ENCODE measurements at regions not wholly inside any gene's neighbourhood (a gene's known extent, or its start where the extent isn't known, plus 50 kb on each side); places are given as distances from the start of the nearest gene placed in this dataset.
"Not testable (repeated sequence)": the region's sequence is repeated elsewhere in the genome, so short reads cannot be mapped to it uniquely, and the experiment has no call there.

DNA sequence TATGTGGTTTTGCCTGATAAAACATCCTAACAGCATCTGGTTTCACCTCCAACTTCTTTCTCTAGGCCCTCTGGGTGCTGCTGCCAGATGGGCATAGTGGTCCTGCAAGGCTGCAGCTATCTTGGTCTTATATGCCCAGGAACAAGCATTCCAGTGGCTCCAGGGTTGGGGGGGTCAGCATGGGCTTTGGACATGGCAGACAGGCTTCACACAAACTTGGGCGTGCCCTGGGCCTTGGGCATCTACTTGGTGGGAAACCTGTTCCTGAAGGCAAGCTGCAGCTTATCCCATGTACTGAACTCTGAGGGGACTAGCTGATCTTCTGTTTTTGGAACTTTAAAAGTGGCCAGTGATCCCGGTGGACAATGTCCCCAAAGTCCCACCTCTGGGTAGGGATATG lies 54.9 kb upstream of the ZNF678 start:
- intact Hi-C loops (cut with DNase I) = no loop called here
- Histone ChIP-seq H3K27ac (no peak overlapping the region), H3K27me3 (peaks cover 0 to 3% (median 0%) of the 10 kb centered on the region in 9 donors), H3K4me1 (no peaks in the 10 kb centered on the region), H3K9me3 (no peaks in the 10 kb centered on the region), H3K4me3 (no peak overlapping the region), H3K36me3 (no peaks in the 10 kb centered on the region)
- TF ChIP-seq, protein P1, sequence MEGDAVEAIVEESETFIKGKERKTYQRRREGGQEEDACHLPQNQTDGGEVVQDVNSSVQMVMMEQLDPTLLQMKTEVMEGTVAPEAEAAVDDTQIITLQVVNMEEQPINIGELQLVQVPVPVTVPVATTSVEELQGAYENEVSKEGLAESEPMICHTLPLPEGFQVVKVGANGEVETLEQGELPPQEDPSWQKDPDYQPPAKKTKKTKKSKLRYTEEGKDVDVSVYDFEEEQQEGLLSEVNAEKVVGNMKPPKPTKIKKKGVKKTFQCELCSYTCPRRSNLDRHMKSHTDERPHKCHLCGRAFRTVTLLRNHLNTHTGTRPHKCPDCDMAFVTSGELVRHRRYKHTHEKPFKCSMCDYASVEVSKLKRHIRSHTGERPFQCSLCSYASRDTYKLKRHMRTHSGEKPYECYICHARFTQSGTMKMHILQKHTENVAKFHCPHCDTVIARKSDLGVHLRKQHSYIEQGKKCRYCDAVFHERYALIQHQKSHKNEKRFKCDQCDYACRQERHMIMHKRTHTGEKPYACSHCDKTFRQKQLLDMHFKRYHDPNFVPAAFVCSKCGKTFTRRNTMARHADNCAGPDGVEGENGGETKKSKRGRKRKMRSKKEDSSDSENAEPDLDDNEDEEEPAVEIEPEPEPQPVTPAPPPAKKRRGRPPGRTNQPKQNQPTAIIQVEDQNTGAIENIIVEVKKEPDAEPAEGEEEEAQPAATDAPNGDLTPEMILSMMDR (IDR thresholded peaks at IDR 0.05) = no peak
- TF ChIP-seq POLR2A (IDR thresholded peaks at IDR 0.05) = no peak
- 87 to 100% (median 91%) methylated on average over 2 of the region's 2 CpGs; no CpG with 5 or more reads in 1 of the 4 donors for WGBS, 4 donors
- no peak for ATAC-seq
- peak in 1 of 5 donors; percentile 48 for DNase-seq

GRCh38 chr1:227506490-227507393 lies 56.6 kb upstream of the ZNF678 start:
- H3K4me3 ChIP-seq; ATAC-seq; H3K36me3 ChIP-seq; intact Hi-C loops (cut with DNase I); H3K27ac ChIP-seq; H3K9me3 ChIP-seq; H3K4me1 ChIP-seq; DNase-seq; H3K27me3 ChIP-seq: not testable (repeated sequence)
- 88 to 97% (median 90%) methylated on average over 8 to 12 of the region's 30 CpGs; no CpG with 5 or more reads in 1 of the 4 donors for WGBS, 4 donors

DNA sequence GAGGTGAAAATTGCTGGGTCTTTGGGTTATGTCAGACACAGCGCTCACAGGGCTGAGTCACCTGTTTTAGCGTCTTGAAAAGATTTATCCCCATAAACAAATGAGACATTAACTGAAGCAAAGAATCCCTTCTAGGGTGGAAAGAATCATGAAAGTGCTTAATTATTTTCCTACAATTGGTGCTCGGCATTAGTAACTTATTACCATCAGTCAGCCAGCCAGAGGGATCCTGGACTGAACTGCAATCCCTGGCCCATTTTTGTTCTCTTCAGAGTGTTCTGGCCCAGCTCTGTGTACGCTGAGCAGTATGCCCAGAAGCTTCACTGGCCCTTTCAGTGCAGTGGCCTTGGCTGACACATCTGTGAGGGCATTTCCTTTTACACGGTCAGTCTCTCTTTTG lies 67.3 kb upstream of the ZNF678 start:
- H3K27ac ChIP-seq; H3K4me3 ChIP-seq; H3K4me1 ChIP-seq; ATAC-seq; H3K27me3 ChIP-seq; H3K9me3 ChIP-seq; intact Hi-C loops (cut with DNase I); H3K36me3 ChIP-seq; DNase-seq: not testable (repeated sequence)
- 81 to 100% (median 96%) methylated on average over 1 to 2 of the region's 5 CpGs; no CpG with 5 or more reads in 1 of the 4 donors for WGBS, 4 donors

DNA sequence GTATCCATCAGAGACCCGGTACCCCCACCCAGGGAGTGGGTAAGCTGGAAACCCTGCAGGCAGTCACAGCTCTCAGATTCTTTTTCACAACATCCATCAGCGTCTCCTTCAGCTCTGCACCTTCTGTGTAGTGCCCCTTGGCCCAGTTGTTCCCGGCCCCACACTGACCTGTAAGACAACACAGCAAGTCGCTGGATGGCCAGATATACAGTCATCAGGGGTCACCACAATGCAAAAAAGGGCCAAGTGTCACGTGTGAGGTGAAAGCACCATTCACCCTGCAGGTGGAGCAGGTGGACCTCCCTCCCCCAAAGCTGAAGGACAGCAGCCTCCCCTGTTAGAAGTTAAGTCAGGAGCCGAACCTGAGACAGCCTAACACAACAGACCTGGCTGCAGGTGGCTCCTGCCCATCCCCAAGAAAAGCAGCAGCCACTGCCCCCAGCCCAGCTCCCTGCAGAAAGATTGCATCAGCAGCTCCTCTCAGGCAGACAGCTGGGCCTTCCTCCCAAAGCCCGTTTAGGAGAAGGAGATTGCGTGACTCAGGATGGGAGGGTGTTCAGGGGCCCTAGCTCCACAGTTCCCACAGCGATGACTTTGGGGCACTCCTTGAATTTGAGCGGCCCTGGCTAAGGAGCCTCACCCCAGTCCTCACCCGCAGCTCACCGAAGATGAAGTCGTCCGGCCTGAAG lies 69.3 kb upstream of the ZNF678 start:
- peaks cover 0 to 15% (median 1%) of the 10 kb centered on the region in 12 donors for H3K4me1 ChIP-seq
- intact Hi-C loops (cut with DNase I); H3K4me3 ChIP-seq; DNase-seq; H3K36me3 ChIP-seq; H3K27ac ChIP-seq; H3K27me3 ChIP-seq; ATAC-seq; H3K9me3 ChIP-seq: not testable (repeated sequence)
- 56 to 76% (median 60%) methylated on average over 2 of the region's 14 CpGs for WGBS, 4 donors

- intact Hi-C loops (cut with DNase I) = no loop called here
- Histone ChIP-seq H3K36me3 (no peaks in the 10 kb centered on the region), H3K9me3 (no peaks in the 10 kb centered on the region), H3K4me3 (no peak overlapping the region), H3K27me3 (no peaks in the 10 kb centered on the region), H3K27ac (no peak overlapping the region), H3K4me1 (peaks cover 0 to 16% (median 1%) of the 10 kb centered on the region in 12 donors)
- 73 to 80% (median 80%) methylated on average over 3 to 5 of the region's 5 CpGs for WGBS, 4 donors
- ATAC-seq (peak in 1 of 4 donors; percentile 22), DNase-seq (no peak)
- TF ChIP-seq, protein P1 (IDR thresholded peaks at IDR 0.05) = no peak
- TF ChIP-seq POLR2A (IDR thresholded peaks at IDR 0.05) = no peak
Measured at GRCh38 chr1:227490478-227490877, 72.9 kb upstream of the ZNF678 start.

Measured in heart left ventricle (tissue), 16 donors.